RPMI8226 (cell line): ENCODE measurements at regions not wholly inside any gene's neighbourhood (a gene's known extent, or its start where the extent isn't known, plus 50 kb on each side); places are given as distances from the start of the nearest gene placed in this dataset.
"Not testable (repeated sequence)": the region's sequence is repeated elsewhere in the genome, so short reads cannot be mapped to it uniquely, and the experiment has no call there.

Experiments
- DNase-seq: peaks from one replicate; pipeline ENCODE4 v3.0.0-alpha.2; 2015

- no peak for DNase-seq
Measured at GRCh38 chr16:48105976-48106375, 49.8 kb downstream of the ABCC12 start.

GRCh38 chr16:48105456-48105855 is 50.3 kb downstream of the ABCC12 start:
- DNase-seq: no peak

- no peak for DNase-seq
Measured at GRCh38 chr16:48103591-48103990, 52.2 kb downstream of the ABCC12 start.

GRCh38 chr16:48102083-48103008 is 53.4 kb downstream of the ABCC12 start:
- no peak for DNase-seq

GRCh38 chr16:48101069-48101674 is 54.6 kb downstream of the ABCC12 start:
- no peak for DNase-seq

- no peak for DNase-seq
Measured at GRCh38 chr16:48099455-48099854, 56.3 kb downstream of the ABCC12 start.

GRCh38 chr16:48098472-48098871 is 57.3 kb downstream of the ABCC12 start:
- no peak for DNase-seq

GRCh38 chr16:48091117-48091516 is 64.7 kb downstream of the ABCC12 start:
- DNase-seq: no peak

GRCh38 chr16:48089053-48089792 is 66.6 kb downstream of the ABCC12 start:
- no peak for DNase-seq

- DNase-seq: no peak
Measured at GRCh38 chr16:48087639-48088038, 68.2 kb downstream of the ABCC12 start.

GRCh38 chr16:48086422-48086821 is 69.4 kb downstream of the ABCC12 start:
- no peak for DNase-seq

GRCh38 chr16:48085729-48086128 is 70.1 kb downstream of the ABCC12 start:
- no peak for DNase-seq

GRCh38 chr16:48084826-48085225 is 71.0 kb downstream of the ABCC12 start:
- DNase-seq: no peak

GRCh38 chr16:48082516-48082915 is 73.3 kb downstream of the ABCC12 start:
- DNase-seq: no peak

GRCh38 chr16:48081656-48082055 is 74.1 kb downstream of the ABCC12 start:
- no peak for DNase-seq

GRCh38 chr16:48076455-48077012 is 79.3 kb downstream of the ABCC12 start:
- no peak for DNase-seq

GRCh38 chr16:48075398-48075797 is 80.4 kb downstream of the ABCC12 start:
- DNase-seq: no peak

GRCh38 chr16:48067388-48067787 is 88.4 kb downstream of the ABCC12 start:
- DNase-seq: no peak

GRCh38 chr16:48064971-48065370 is 90.8 kb downstream of the ABCC12 start:
- no peak for DNase-seq

- DNase-seq: no peak
Measured at GRCh38 chr16:48062681-48063080, 93.1 kb downstream of the ABCC12 start.

- no peak for DNase-seq
Measured at GRCh38 chr16:48059936-48060335, 95.9 kb downstream of the ABCC12 start.

GRCh38 chr16:48059190-48059589 is 96.6 kb downstream of the ABCC12 start:
- not testable (repeated sequence) for DNase-seq

- no peak for DNase-seq
Measured at GRCh38 chr16:48057048-48057447, 98.7 kb downstream of the ABCC12 start.
